ENCODE measurements at regions not wholly inside any gene's neighbourhood (a gene's known extent, or its start where the extent isn't known, plus 50 kb on each side); places are given as distances from the start of the nearest gene placed in this dataset.
A peak's percentile ranks its signal among the peaks of the same experiment; 100 is the strongest.
"Not testable (repeated sequence)": the region's sequence is repeated elsewhere in the genome, so short reads cannot be mapped to it uniquely, and the experiment has no call there.

GRCh38 chr2:87458938-87459337, 288.9 kb upstream of the PLGLB2 start:
- not testable (repeated sequence) for DNase-seq (ENCODE audit: low read depth)

GRCh38 chr2:87460104-87460503, 287.8 kb upstream of the PLGLB2 start:
- DNase-seq (ENCODE audit: low read depth): not testable (repeated sequence)

GRCh38 chr2:87460662-87461061, 287.2 kb upstream of the PLGLB2 start:
- DNase-seq (ENCODE audit: low read depth): not testable (repeated sequence)

DNA sequence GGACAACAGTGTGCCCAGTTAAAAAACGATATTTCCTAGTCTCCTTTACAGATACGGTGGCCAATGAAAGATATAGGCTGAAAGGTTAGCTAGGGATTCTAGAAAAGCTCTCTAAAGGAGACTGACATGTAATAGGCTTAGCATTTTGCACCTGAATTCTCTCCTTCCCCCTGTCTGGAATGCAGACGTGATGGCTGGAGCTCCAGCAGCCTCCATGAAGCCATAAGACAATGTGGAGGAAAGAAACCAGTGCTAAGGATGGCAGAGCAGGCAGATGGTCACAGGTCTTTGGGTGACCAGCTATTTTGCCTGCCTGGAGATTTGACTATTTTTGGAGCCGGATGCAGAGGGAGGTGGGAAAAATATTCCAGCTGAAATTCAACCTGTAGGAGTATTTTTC, 286.2 kb upstream of the PLGLB2 start:
- DNase-seq (ENCODE audit: low read depth): not testable (repeated sequence)

GRCh38 chr2:87464219-87464618, 283.7 kb upstream of the PLGLB2 start:
- DNase-seq (ENCODE audit: low read depth): not testable (repeated sequence)

GRCh38 chr2:87465730-87466129, 282.2 kb upstream of the PLGLB2 start:
- not testable (repeated sequence) for DNase-seq (ENCODE audit: low read depth)

- not testable (repeated sequence) for DNase-seq (ENCODE audit: low read depth)
These were observed 281.2 kb upstream of the PLGLB2 start for GRCh38 chr2:87466591-87467120.

- DNase-seq (ENCODE audit: low read depth): not testable (repeated sequence)
These were observed 279.4 kb upstream of the PLGLB2 start for GRCh38 chr2:87468429-87468981.

DNA sequence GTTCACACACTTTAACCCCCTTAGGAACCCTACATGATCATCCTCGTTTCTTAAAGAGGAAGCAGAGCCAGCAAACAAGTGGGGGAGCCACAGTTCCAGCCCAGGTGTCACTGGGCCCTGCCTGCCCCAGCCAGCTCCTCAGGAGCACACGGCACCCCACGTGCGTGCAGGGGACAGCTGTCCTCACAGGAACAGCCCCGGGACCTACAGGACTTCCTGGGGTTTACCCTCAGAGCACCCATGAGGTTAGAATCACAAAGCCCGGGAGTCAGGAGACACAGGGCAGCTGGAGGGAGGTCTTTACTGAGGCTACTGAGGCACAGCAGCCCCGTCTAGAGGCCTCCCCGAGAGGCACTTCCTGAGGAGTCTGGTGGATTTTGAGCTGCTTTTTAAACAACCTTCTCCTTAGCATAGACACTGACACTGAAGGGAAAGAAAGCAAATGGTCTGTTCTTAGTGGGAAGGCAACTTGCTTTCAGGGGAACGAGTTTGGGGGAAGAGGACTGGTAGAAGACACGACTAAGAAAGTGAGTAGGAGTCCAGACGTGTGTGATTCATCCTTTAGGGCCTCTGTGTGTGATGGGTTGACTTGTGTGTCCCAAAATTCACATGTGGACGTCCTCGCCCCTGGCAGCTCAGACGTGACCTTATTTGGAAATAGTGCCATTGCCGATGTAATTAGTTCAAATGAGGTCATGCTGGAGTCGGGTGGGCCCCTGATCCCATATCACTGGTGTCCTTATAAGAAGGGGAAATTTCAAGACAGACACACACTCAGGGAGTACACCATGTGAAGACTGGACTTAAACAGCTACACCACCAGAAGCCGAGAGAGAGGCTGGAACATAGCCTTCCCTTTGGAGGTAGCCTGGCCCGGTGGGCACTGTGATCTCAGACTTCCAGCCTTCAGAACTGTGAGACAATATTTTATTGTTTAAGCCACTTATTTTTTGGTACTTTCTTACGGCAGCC, 278.4 kb upstream of the PLGLB2 start:
- not testable (repeated sequence) for DNase-seq (ENCODE audit: low read depth)

DNA sequence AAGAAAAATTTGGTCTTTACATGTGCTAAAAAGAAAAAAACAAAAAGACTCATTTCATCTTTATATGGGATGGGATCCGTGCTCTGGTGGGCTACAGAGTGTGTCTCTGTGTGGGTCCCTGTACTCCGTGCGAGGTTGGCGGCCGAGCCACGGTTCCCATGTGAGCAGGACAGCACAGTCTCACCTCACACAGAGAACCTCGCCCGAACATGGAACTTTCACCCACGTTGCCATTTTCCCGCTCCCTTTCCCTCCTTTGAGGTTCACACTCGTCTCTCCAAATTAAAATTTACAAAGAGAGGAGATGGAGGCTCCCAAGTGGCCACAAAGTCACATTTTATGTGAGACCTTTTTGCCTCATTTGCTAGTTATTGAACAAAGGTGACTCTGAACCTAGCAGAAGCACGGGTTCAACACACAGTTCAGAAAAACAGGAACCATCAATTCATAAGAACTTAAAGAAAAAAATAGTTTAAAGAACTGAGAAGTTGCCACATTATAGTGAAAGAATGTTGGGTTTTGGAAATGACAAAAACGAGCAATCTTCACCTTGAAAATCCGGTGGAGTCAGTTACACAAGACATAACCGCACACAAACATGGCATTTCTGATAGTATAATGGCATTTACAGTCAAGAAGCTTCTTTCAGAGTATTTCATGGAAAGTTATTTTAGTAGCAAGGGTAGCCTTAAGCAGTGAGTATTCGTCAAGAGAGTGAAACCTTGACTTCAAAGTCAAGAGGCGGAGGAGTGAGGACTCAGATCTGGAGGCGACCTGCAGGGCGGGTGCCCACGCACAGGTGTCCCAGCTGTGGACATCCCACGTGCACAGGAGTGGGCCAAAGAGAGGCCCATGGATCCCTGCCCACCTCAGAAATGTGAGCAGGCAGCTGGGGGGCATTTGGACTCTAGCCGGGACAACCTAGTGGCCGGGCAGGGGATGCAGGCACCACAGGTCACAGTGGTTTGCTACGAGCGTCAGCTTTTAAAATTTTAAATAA, 277.2 kb upstream of the PLGLB2 start:
- DNase-seq (ENCODE audit: low read depth): not testable (repeated sequence)

DNA sequence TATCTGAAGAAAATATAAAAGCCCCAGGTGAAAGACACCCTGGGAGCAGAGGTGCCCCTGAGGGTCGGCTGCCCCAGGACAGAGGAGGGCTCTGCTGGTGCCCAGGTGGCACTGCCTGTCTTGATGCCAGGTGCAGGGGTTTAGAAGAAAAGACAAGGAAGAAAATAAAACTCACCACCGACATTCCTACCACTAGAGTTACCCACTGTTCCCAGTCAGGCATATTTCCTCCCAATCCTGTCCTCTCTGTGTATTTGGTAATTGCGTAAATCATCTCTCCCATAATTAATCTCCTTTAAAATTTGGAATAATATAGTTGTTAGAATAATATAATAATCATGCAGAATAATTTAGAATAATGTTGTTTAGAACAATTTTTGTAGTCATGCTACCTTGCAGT, 276.4 kb upstream of the PLGLB2 start:
- DNase-seq (ENCODE audit: low read depth): not testable (repeated sequence)

- DNase-seq (ENCODE audit: low read depth): peak; percentile 34
These were observed 271.5 kb upstream of the PLGLB2 start for GRCh38 chr2:87476223-87476872.

- not testable (repeated sequence) for DNase-seq (ENCODE audit: low read depth)
These were observed 271.0 kb upstream of the PLGLB2 start for GRCh38 chr2:87476936-87477335.

DNA sequence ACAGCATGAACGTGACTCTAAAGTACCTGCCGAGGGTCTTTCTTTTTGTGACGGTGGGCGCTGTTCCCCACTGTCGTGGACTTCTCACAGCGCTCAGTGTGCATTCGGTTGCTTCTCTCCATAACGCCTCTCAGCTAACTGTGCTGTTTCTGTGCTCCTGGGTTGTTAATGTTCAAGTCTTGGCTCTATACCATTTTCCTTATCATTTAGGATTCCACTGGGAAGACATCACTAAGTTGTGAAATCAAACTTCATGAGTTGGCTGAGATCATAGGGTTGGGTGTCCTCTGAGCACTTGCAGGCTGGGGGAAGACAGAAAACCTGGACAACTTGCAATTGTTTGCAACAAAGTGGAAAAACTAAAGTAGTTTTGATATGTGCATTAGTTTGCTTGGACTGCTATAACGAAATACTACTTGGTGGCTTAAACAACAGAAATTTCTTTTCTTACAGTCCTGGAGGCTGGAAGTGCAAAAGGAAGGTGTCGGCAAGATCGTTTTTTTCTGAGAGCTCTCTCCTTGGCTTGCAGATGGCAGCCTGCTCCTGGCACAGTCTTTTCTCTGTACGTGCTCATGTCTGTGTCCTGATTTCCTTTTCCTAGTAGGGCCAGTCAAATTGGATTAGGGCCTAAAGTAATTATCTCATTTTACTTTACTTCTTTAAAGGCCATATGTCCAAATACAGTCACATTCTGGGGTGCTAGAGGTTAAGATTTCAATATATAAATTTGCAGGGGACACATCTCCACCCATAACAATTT, 270.0 kb upstream of the PLGLB2 start:
- not testable (repeated sequence) for DNase-seq (ENCODE audit: low read depth)

GRCh38 chr2:87478911-87479310, 269.0 kb upstream of the PLGLB2 start:
- not testable (repeated sequence) for DNase-seq (ENCODE audit: low read depth)

GRCh38 chr2:87483093-87483680, 264.7 kb upstream of the PLGLB2 start:
- peak; percentile 18 for DNase-seq (ENCODE audit: low read depth)

DNA sequence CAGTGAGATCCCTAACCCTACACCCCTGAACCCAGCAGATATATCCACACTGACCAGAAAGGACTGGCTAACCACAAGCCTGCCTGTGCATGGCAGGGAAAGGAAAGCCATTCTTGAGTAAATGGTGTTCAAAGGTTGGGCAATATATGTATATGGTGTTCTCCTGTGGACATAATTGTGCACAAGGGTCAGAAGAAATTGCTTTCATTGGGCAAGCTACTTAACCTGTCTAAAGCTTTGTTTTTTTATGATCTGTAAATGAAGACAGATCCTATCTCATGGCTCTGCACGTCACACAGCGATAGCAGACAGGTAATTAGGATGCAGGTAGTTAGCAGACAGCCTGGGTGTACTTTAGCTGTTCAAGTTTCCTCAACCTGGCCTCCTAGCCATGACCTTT, 263.5 kb upstream of the PLGLB2 start:
- DNase-seq (ENCODE audit: low read depth): not testable (repeated sequence)

DNA sequence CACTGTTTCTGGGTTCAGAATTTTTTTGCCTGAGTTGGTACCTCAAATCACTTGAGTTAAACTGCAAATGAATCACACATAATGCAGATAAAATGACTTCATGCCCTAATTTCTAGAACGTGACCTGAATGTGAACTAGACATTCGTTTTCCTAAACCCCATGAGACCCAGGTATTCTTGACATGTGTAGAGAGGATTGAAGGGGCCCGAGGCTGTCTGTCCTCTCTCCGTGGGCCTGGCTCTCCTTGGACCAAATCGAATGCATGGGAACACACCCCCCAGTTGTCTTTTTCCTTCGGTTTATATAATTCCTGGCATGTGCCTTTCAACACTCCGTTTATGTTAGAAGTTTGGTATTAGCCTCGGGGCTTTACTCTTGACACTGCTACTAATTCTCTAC, 262.4 kb upstream of the PLGLB2 start:
- not testable (repeated sequence) for DNase-seq (ENCODE audit: low read depth)

GRCh38 chr2:87485884-87486283, 262.0 kb upstream of the PLGLB2 start:
- DNase-seq (ENCODE audit: low read depth): not testable (repeated sequence)

GRCh38 chr2:87486413-87486812, 261.5 kb upstream of the PLGLB2 start:
- not testable (repeated sequence) for DNase-seq (ENCODE audit: low read depth)
